T-helper 2 cell (primary cell): ENCODE measurements at regions not wholly inside any gene's neighbourhood (a gene's known extent, or its start where the extent isn't known, plus 50 kb on each side); places are given as distances from the start of the nearest gene placed in this dataset.

Experiments
- DNase-seq, 5 experiments: peaks; one replicate each; pipeline versions ENCODE4 v3.0.0 to v3.0.0-alpha.2; 2012 to 2022

- DNase-seq, result no peak
Observed at GRCh38 chr7:70986297-70986696, 145.6 kb upstream of the GALNT17 start.

GRCh38 chr7:70994176-70994575, 137.8 kb upstream of the GALNT17 start:
- no peak for DNase-seq

- no peak for DNase-seq
Observed at GRCh38 chr7:70997261-70997660, 134.7 kb upstream of the GALNT17 start.

GRCh38 chr7:71005109-71005508, 126.8 kb upstream of the GALNT17 start:
- no peak for DNase-seq

- no peak for DNase-seq
Observed at GRCh38 chr7:71009636-71010035, 122.3 kb upstream of the GALNT17 start.

- no peak for DNase-seq
Observed at GRCh38 chr7:71015252-71015900, 116.6 kb upstream of the GALNT17 start.

GRCh38 chr7:71016401-71016800, 115.5 kb upstream of the GALNT17 start:
- DNase-seq, result no peak

- DNase-seq, result no peak
Observed at GRCh38 chr7:71017602-71018001, 114.3 kb upstream of the GALNT17 start.

- DNase-seq, result no peak
Observed at GRCh38 chr7:71019706-71020105, 112.2 kb upstream of the GALNT17 start.

GRCh38 chr7:71021131-71021530, 110.8 kb upstream of the GALNT17 start:
- no peak for DNase-seq

GRCh38 chr7:71026680-71027079, 105.3 kb upstream of the GALNT17 start:
- DNase-seq, result no peak

GRCh38 chr7:71034243-71034642, 97.7 kb upstream of the GALNT17 start:
- DNase-seq, result no peak

- no peak for DNase-seq
Observed at GRCh38 chr7:71042591-71042990, 89.4 kb upstream of the GALNT17 start.

- no peak for DNase-seq
Observed at GRCh38 chr7:71050492-71050891, 81.5 kb upstream of the GALNT17 start.

- no peak for DNase-seq
Observed at GRCh38 chr7:71055504-71055903, 76.4 kb upstream of the GALNT17 start.

- DNase-seq, result no peak
Observed at GRCh38 chr7:71077743-71078476, 54.0 kb upstream of the GALNT17 start.
